Stomach (tissue), 4 donors: ENCODE measurements at regions not wholly inside any gene's neighbourhood (a gene's known extent, or its start where the extent isn't known, plus 50 kb on each side); places are given as distances from the start of the nearest gene placed in this dataset.
"Not testable (repeated sequence)": the region's sequence is repeated elsewhere in the genome, so short reads cannot be mapped to it uniquely, and the experiment has no call there.

Source experiments
- CTCF ChIP-seq, 7 experiments: fragments of 450-650 bp in 4 of 7; fragments of 200-600 bp in 3 of 7; sonication (generic) in 3 of 7; IDR thresholded peaks; one replicate each; pipeline ENCODE4 v1.5.1; 2016 to 2019; ENCODE audit warnings: antibody characterized with exemption in 7 of 7, control low read depth in 2 of 7, mild to moderate bottlenecking in 1 of 7
- EP300 ChIP-seq: sonication (generic); formaldehyde crosslinking; IDR thresholded peaks from one replicate; pipeline ENCODE4 v1.6.1; 2017; ENCODE audit warnings: antibody characterized with exemption
- POLR2A ChIP-seq, 4 donors: fragments of 450-650 bp; IDR thresholded peaks; one replicate each; pipeline ENCODE4 v1.6.1; 2016; ENCODE audit warnings: antibody characterized with exemption in 4 of 4, control low read depth in 2 of 4, mild to moderate bottlenecking in 1 of 4, moderate library complexity in 1 of 4

- TF ChIP-seq CTCF (IDR thresholded peaks at IDR 0.05); POLR2A (IDR thresholded peaks at IDR 0.05); EP300: not testable (repeated sequence)
Measured at GRCh38 chr9:66812367-66812766, 88.2 kb upstream of the ZNF658 start.
